ENCODE measurements at regions not wholly inside any gene's neighbourhood (a gene's known extent, or its start where the extent isn't known, plus 50 kb on each side); places are given as distances from the start of the nearest gene placed in this dataset.

- TF ChIP-seq EZH2 (IDR thresholded peaks at IDR 0.05; ENCODE audit: borderline replicate concordance, low read depth, low read length, severe bottlenecking) (no peak), CTCF (IDR thresholded peaks at IDR 0.05; ENCODE audit: borderline replicate concordance, extremely low read depth, low read length, poor library complexity, severe bottlenecking) (no peak)
Measured at GRCh38 chr4:126553248-126553647, 1079.5 kb upstream of the INTU start.
